Mucosa of descending colon (tissue), 3 donors: ENCODE measurements at regions not wholly inside any gene's neighbourhood (a gene's known extent, or its start where the extent isn't known, plus 50 kb on each side); places are given as distances from the start of the nearest gene placed in this dataset.

Experiments used
- ATAC-seq: fragments of 200-7000 bp; cut with Tn5 transposase; one replicate; pipeline ENCODE4 v1.9.1; 2020; ENCODE audit warnings: mild to moderate bottlenecking, moderate library complexity
- DNase-seq, 3 donors: peaks; one replicate each; pipeline ENCODE4 v3.0.0-alpha.2; 2020
- H3K36me3 ChIP-seq: fragments of 200-600 bp; one replicate; pipeline ENCODE4 v1.8.0; 2021; ENCODE audit warnings: low read depth, mild to moderate bottlenecking
- H3K4me1 ChIP-seq: fragments of 200-600 bp; one replicate; pipeline ENCODE4 v1.8.0; 2021; ENCODE audit warnings: low read depth, mild to moderate bottlenecking
- H3K4me3 ChIP-seq: fragments of 200-600 bp; one replicate; pipeline ENCODE4 v1.8.0; 2021; ENCODE audit warnings: mild to moderate bottlenecking
- H3K9me3 ChIP-seq: fragments of 200-600 bp; one replicate; pipeline ENCODE4 v1.8.0; 2021; ENCODE audit warnings: mild to moderate bottlenecking
- intact Hi-C, 2 donors: fragments of 100-400 bp; cut with DNase I in 1 of 2; cut with micrococcal nuclease in 1 of 2; formaldehyde crosslinking; loops; one replicate each; pipeline versions ENCODE4 v1.11.0 to v1.11.1; 2022; cut with DNase I, micrococcal nuclease
- TF ChIP-seq, protein P1 (sequence below): fragments of 200-600 bp; IDR thresholded peaks from one replicate; pipeline ENCODE4 v1.8.0; 2022; ENCODE audit warnings: antibody characterized with exemption, mild to moderate bottlenecking
- donor health status: DM: no; HTN: no; CAD: no; lungs with moderate emphysema.
- donor health status: DM: no; HTN: no; CAD: no.
- donor health status: DM: no; HTN: yes; CAD: no.

DNA sequence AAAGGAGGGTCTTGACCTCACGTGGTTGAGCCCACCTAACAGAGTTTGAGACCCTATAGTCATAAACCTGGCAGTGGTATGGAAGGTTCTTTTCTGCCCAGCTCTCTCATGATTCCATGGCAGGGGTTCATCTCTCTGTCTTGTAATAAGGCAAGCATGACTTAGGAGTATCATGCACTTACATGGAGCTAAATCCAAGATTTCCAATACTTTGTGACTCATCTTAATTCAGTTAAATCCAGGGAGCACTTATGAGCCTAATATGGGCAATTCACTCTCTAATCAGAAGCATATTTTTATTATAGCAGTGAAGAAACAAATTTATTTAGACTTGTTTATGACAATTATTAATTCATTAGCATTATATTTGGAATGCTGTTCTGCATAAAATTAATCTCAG lies 131.8 kb upstream of the CPSF6 start:
- no peaks in the 10 kb centered on the region for H3K9me3 ChIP-seq
- DNase-seq (no peak), ATAC-seq (no peak)
- no peak overlapping the region for H3K4me3 ChIP-seq
- no peaks in the 10 kb centered on the region for H3K36me3 ChIP-seq
- TF ChIP-seq, protein P1, sequence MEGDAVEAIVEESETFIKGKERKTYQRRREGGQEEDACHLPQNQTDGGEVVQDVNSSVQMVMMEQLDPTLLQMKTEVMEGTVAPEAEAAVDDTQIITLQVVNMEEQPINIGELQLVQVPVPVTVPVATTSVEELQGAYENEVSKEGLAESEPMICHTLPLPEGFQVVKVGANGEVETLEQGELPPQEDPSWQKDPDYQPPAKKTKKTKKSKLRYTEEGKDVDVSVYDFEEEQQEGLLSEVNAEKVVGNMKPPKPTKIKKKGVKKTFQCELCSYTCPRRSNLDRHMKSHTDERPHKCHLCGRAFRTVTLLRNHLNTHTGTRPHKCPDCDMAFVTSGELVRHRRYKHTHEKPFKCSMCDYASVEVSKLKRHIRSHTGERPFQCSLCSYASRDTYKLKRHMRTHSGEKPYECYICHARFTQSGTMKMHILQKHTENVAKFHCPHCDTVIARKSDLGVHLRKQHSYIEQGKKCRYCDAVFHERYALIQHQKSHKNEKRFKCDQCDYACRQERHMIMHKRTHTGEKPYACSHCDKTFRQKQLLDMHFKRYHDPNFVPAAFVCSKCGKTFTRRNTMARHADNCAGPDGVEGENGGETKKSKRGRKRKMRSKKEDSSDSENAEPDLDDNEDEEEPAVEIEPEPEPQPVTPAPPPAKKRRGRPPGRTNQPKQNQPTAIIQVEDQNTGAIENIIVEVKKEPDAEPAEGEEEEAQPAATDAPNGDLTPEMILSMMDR: no peak
- intact Hi-C loops: no loop called here
- peaks cover 2% of the 10 kb centered on the region for H3K4me1 ChIP-seq

DNA sequence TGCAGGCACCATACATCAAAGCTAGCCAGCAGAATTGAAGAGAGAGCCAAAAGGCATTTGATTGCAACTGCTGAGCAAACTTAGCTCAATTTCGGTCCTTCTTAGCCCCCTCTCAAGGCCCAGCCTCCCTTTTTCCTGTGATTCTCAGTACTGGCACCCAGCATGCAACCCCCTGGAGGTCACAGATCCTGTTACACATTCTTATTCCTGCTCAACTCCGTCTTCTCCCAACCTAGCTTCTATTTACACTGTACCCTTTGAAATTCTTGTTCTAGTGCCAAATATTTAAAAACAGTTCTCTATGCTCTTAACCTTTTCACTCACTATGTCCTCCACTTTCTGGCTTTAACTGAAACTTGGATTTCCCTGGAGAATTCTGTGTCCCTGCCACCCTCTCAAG lies 131.3 kb upstream of the CPSF6 start:
- H3K9me3 ChIP-seq: no peaks in the 10 kb centered on the region
- ATAC-seq: no peak
- H3K4me1 ChIP-seq: peaks cover under 1% of the 10 kb centered on the region

DNA sequence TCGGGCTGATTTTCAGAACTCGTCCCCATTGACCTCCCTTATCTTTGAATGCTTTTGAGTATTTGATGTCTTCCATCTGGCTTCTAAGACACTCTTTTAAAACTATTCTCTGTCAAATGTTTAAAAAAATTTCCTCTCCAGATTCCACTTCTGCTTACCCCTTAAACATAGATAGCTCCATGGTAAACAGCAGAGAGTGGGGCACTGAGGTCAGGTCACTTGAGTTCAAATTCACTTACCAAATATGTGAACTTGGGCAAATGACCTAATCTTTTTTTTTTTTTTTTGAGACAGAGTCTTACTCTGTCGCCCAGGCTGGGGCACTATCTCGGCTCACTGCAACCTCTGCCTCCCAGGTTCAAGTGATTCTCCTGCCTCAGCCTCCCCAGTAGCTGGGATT lies 126.8 kb upstream of the CPSF6 start:
- TF ChIP-seq, protein P1: no peak
- DNase-seq (no peak), ATAC-seq (no peak)
- no peaks in the 10 kb centered on the region for H3K4me1 ChIP-seq
- H3K4me3 ChIP-seq: no peak overlapping the region
- H3K36me3 ChIP-seq: no peaks in the 10 kb centered on the region
- intact Hi-C loops: no loop called here
- no peaks in the 10 kb centered on the region for H3K9me3 ChIP-seq

More for the DNA sequence above, 131.3 kb upstream of the CPSF6 start:
- intact Hi-C loops: no loop called here
- TF ChIP-seq, protein P1: no peak
- DNase-seq: no peak
- Histone ChIP-seq H3K36me3 (no peaks in the 10 kb centered on the region), H3K4me3 (no peak overlapping the region)

DNA sequence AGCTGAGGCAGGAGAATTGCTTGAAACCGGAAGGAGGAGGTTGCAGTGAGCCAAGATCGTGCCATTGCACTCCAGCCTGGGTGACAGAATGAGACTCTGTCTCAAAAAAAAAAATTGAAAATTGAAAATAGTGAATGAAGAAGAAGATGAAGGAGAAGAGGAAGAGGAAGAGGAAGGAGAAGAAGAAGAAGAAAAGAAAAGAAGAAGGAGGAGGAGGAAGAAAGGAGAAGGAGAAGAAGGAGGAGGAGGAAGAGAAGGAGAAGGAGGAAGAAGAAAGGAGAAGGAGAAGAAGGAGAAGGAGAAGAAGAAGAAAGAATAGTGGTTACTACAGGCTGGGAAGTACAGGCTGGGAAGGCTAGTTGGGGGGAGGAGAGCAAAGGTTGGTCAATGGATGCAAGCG lies 124.3 kb upstream of the CPSF6 start:
- H3K4me1 ChIP-seq: no peaks in the 10 kb centered on the region
- no peaks in the 10 kb centered on the region for H3K9me3 ChIP-seq
- H3K4me3 ChIP-seq: no peak overlapping the region
- DNase-seq (no peak), ATAC-seq (no peak)
- intact Hi-C loops: no loop called here
- TF ChIP-seq, protein P1: no peak
- H3K36me3 ChIP-seq: no peaks in the 10 kb centered on the region

DNA sequence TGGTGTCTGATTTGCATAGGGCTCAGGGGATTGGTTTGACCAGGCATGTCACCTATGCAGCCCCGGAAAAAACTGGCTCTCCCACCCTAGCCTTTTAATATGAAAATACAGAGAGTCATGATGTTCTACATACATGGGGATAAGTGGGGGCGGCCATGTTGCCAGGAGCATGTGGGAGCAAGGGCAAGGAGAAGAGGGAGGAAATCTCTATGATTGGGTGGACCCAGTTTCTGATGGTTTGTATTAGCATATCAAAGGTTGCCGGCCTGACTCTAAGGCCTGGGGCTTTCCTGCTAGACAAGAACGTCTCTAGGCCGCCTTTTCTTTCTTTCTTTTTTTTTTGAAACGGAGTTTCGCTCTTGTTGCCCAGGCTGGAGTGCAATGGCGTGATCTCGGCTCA lies 123.4 kb upstream of the CPSF6 start:
- H3K4me3 ChIP-seq: no peak overlapping the region
- intact Hi-C loops: no loop called here
- H3K36me3 ChIP-seq: no peaks in the 10 kb centered on the region
- TF ChIP-seq, protein P1: no peak
- ATAC-seq (no peak), DNase-seq (no peak)
- H3K9me3 ChIP-seq: no peaks in the 10 kb centered on the region
- no peaks in the 10 kb centered on the region for H3K4me1 ChIP-seq

DNA sequence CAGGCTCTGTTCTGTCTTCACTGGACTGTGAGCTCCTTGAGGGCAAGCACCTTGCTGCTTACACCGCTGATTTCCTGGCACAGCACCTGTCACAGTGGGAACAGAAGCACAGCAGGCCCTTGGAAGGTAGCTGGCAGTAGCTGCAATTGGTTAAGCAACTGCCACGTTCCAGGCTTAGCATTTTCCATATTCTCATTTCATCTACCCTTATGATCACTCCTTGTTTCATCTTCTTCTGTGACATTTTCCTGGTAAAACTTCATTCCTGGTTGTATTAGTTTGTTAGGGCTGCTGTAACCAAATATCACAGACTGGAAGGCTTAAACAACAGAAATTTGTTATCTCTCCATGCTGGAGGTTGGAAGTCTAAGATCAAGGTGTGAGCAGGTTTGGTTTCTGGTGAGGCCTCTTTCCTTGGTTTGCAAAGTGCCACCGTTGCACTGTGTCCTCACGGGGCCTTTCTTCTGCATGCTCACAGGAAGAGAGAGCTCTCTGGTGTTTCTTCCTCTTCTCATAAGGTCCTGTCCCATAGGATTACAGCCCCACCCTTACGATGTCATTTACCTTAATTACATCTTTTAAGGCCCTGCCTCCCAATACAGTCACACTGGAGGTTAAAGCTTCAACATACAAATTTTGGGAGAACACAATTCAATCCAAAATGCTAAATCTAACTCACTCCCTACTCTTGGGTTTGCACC lies 121.7 kb upstream of the CPSF6 start:
- no peaks in the 10 kb centered on the region for H3K36me3 ChIP-seq
- TF ChIP-seq, protein P1: no peak
- no peaks in the 10 kb centered on the region for H3K4me1 ChIP-seq
- ATAC-seq (peak; percentile 63), DNase-seq (no peak)
- H3K9me3 ChIP-seq: no peaks in the 10 kb centered on the region
- H3K4me3 ChIP-seq: no peak overlapping the region
- intact Hi-C loops: no loop called here
